Fibroblast of pulmonary artery (primary cell): ENCODE measurements at regions not wholly inside any gene's neighbourhood (a gene's known extent, or its start where the extent isn't known, plus 50 kb on each side); places are given as distances from the start of the nearest gene placed in this dataset.

Experiments
- DNase-seq: peaks from one replicate; pipeline ENCODE4 v3.0.0-alpha.2; 2010; ENCODE audit warnings: low read depth
- H3K4me3 ChIP-seq: replicated peaks from 2 replicates; pipeline ENCODE4 v1.5.1; 2011; ENCODE audit warnings: low read depth, mild to moderate bottlenecking, control low read depth, low read length, moderate library complexity
- CTCF ChIP-seq: IDR thresholded peaks from 2 replicates; pipeline ENCODE4 v1.5.1; 2011; ENCODE audit warnings: mild to moderate bottlenecking, control low read depth, low read length, inconsistent platforms; ENCODE audit errors: missing control alignments

DNA sequence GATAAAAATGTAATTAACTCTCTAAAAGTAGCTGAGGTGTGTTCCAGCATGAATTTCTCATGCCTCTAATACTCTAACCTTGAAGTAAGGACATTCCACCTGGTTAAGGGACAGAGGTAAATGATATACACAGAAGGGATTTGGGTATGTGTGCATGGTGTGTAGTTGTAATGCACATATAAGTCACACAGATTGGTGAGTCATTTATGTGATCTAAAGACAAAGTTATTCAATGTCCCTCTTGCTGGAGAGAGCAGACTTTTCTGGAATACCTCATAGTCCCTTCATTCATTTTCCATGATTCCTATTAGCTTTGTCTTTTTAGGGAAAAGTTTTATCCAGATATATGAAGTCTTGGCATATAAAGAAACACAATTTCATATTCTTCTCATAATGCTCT, 234.9 kb downstream of the SNAPC1 start:
- no peak for TF ChIP-seq CTCF
- no peak for DNase-seq
- H3K4me3 ChIP-seq, result no peak overlapping the region

DNA sequence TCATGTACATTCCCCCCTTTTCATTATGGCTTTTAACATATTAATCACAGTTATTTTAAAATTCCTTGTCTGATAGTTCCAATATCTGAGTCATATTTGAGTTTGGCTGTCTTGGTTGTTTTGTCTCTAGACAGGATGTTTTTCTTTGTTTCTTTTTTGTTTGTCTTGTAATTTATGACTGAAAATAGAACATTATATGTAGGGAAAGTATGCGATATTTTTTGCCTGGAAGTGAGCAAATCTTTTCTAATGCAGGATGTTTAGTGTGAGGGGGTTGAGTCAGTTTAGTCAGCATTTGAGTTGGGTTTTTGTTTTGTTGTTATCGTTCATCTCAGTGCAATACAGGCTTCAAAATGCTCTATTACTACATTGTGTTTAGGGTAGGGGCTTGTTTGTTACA, 239.7 kb downstream of the SNAPC1 start:
- TF ChIP-seq CTCF, result no peak
- DNase-seq, result no peak
- no peak overlapping the region for H3K4me3 ChIP-seq

DNA sequence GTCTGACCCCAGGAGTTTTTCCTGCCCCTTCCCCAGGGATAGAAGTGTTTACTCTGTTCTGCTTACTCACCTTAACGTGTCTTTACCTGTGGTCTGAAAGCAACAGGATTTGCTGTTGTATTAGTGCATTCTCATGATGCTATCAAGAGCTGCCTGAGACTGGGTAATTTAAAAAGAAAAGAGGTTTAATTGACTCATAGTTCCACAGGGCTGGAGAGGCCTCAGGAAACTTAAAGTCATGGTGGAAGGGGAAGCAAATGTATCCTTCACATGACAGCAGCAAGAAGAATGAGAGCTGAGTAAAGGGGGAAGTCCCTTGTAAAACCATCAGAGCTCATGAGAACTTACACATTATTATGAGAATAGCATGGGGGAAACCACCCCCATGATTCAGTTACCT, 240.4 kb downstream of the SNAPC1 start:
- no peak for TF ChIP-seq CTCF
- peak; percentile 3 for DNase-seq
- H3K4me3 ChIP-seq, result no peak overlapping the region

DNA sequence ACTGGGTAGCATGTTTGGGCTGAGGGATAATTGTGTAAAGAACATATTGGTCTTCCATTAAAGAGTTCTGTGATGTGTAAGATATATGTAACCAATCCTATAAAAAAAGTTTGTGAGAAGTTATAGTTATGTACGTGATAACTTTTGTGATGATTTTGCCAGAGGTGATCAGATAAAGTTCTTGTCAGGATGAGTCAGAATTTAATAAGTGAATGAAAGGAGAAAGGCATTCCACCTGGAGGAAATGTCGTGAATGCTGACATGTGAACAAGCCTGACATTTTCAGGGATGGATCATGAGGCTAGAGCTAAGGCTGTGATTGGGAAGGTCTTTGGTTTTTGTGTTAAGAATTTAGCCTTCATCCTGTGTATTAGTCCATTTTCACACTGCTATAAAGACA, 241.5 kb downstream of the SNAPC1 start:
- DNase-seq, result no peak
- no peak overlapping the region for H3K4me3 ChIP-seq
- TF ChIP-seq CTCF, result no peak

- TF ChIP-seq CTCF, result no peak
- H3K4me3 ChIP-seq, result no peak overlapping the region
- DNase-seq, result no peak
Measured at GRCh38 chr14:62006116-62006731, 244.0 kb downstream of the SNAPC1 start.

DNA sequence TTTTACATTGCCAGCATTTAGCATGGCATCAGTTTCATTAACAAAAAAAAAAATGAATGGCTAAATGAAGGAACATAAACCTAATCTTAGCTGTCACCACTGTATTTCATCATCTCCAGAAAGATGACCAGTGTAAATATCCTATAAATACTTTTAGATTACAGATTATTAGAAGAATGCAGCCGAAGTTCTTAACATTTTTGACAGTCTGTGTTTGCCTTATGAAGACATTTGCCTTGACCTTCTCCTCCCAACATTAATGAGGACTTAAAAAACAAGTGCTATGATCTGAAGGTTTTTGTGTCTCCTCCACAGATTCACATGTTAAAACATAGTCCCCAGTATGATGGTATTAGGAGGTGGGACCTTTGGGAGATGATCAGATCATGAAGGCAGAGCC, 253.0 kb downstream of the SNAPC1 start:
- peak; percentile 2 for DNase-seq
- TF ChIP-seq CTCF, result no peak
- no peak overlapping the region for H3K4me3 ChIP-seq

DNA sequence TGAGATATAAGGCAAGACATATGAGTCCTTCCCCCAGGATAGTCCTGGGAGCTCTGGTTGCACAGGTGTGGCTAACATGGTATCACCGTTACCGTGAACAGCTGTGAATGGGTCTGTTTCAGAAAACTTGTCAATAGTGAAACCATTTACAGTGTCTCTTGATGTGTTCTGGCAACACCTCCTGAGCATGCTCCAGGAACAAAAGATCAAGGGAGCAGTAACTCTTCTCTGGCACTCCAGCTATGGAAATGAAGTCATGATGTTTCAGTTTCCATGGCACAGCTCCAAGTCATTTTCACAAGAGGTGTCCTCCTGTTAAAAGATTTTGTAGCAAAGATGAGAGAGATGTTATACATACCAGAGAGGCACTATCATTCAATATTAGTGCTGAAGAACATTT, 253.7 kb downstream of the SNAPC1 start:
- TF ChIP-seq CTCF, result no peak
- no peak overlapping the region for H3K4me3 ChIP-seq
- peak; percentile 12 for DNase-seq
